Brain microvascular endothelial cell (primary cell): ENCODE measurements at regions not wholly inside any gene's neighbourhood (a gene's known extent, or its start where the extent isn't known, plus 50 kb on each side); places are given as distances from the start of the nearest gene placed in this dataset.

Source experiments
- DNase-seq: peaks from one replicate; pipeline ENCODE4 v3.0.0-alpha.2; 2020
- H3K27ac ChIP-seq: fragments of 250-450 bp; sonication (Bioruptor Pico); 2 replicates; pipeline ENCODE4 v1.5.1; 2020; ENCODE audit warnings: mild to moderate bottlenecking, moderate library complexity
- H3K27me3 ChIP-seq: fragments of 250-450 bp; sonication (Bioruptor Pico); replicated peaks from 2 replicates; pipeline ENCODE4 v1.5.1; 2020; ENCODE audit warnings: mild to moderate bottlenecking
- H3K36me3 ChIP-seq: fragments of 250-450 bp; sonication (Bioruptor Pico); replicated peaks from 2 replicates; pipeline ENCODE4 v1.5.1; 2020; ENCODE audit warnings: mild to moderate bottlenecking
- H3K4me3 ChIP-seq: 2 replicates; pipeline ENCODE4 v1.5.1; 2011; ENCODE audit warnings: low read depth, mild to moderate bottlenecking, control low read depth, low read length, moderate library complexity
- CTCF ChIP-seq: IDR thresholded peaks from 2 replicates; pipeline ENCODE4 v1.5.1; 2011; ENCODE audit warnings: low read depth, mild to moderate bottlenecking, moderate library complexity, low read length, control low read depth, inconsistent platforms; ENCODE audit errors: missing control alignments
- in situ Hi-C: cut with HindIII; loops from 2 replicates; pipeline ENCODE4 v1.10.0; 2017; ENCODE audit warnings: low sequenced_read_pairs, low pct_ligation_motif_present

- DNase-seq, result no peak
- Histone ChIP-seq H3K27ac (no peak overlapping the region), H3K27me3 (no peaks in the 10 kb centered on the region), H3K36me3 (no peaks in the 10 kb centered on the region), H3K4me3 (no peak overlapping the region)
- no peak for TF ChIP-seq CTCF
- in situ Hi-C loops, result no loop called here
These were observed 128.4 kb upstream of the PHF14 start for GRCh38 chr7:10845225-10845624.

GRCh38 chr7:10855583-10855982, 118.1 kb upstream of the PHF14 start:
- DNase-seq, result no peak
- no peaks in the 10 kb centered on the region for H3K36me3 ChIP-seq
- no peaks in the 10 kb centered on the region for H3K27me3 ChIP-seq
- in situ Hi-C loops, result no loop called here
- no peak for TF ChIP-seq CTCF
- H3K4me3 ChIP-seq, result no peak overlapping the region
- H3K27ac ChIP-seq, result no peak overlapping the region

- Histone ChIP-seq H3K27ac (no peak overlapping the region), H3K36me3 (no peaks in the 10 kb centered on the region), H3K27me3 (no peaks in the 10 kb centered on the region), H3K4me3 (no peak overlapping the region)
- TF ChIP-seq CTCF, result no peak
- in situ Hi-C loops, result no loop called here
- no peak for DNase-seq
These were observed 113.2 kb upstream of the PHF14 start for GRCh38 chr7:10860516-10860915.

- no peak overlapping the region for H3K27ac ChIP-seq
- no peak for TF ChIP-seq CTCF
- H3K36me3 ChIP-seq, result no peaks in the 10 kb centered on the region
- in situ Hi-C loops, result no loop called here
- no peak overlapping the region for H3K4me3 ChIP-seq
- no peak for DNase-seq
- no peaks in the 10 kb centered on the region for H3K27me3 ChIP-seq
These were observed 110.2 kb upstream of the PHF14 start for GRCh38 chr7:10863476-10863875.

GRCh38 chr7:10874666-10875065, 99.0 kb upstream of the PHF14 start:
- no peak overlapping the region for H3K27ac ChIP-seq
- H3K27me3 ChIP-seq, result no peaks in the 10 kb centered on the region
- no peak for TF ChIP-seq CTCF
- in situ Hi-C loops, result no loop called here
- H3K36me3 ChIP-seq, result no peaks in the 10 kb centered on the region
- H3K4me3 ChIP-seq, result no peak overlapping the region
- DNase-seq, result no peak

- no peak for TF ChIP-seq CTCF
- Histone ChIP-seq H3K27me3 (no peaks in the 10 kb centered on the region), H3K27ac (no peak overlapping the region), H3K36me3 (no peaks in the 10 kb centered on the region), H3K4me3 (no peak overlapping the region)
- DNase-seq, result no peak
- in situ Hi-C loops, result no loop called here
These were observed 98.6 kb upstream of the PHF14 start for GRCh38 chr7:10875080-10875479.
